ENCODE measurements at regions not wholly inside any gene's neighbourhood (a gene's known extent, or its start where the extent isn't known, plus 50 kb on each side); places are given as distances from the start of the nearest gene placed in this dataset.

DNA sequence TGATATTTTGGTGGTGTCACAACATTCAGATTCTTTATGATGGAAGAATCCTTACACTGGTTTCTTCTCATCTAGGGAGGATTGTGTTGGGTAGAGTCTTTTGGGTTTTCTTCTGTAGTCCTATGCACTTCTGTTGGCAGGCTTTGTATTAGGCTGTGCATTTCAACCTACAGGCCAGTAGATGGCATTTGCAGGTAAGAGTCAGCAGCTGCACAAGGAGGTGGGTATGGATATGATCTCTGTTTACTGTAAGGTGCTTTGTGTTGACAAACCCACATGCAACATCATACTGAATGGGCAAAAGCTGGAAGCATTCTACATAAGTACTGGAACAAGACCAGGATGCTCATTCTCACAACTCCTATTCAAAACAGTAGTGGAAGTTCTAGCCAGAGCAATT is 656.8 kb downstream of the METTL4 start:
- Mint-ChIP-seq H3K4me3 (ENCODE audit: low read depth) (no peak overlapping the region), H3K27ac (no peak overlapping the region), H3K27me3 (no peaks in the 10 kb centered on the region), H3K36me3 (ENCODE audit: insufficient read depth) (peaks cover 4% of the 10 kb centered on the region), H3K4me1 (ENCODE audit: low read depth) (no peaks in the 10 kb centered on the region), H3K9me3 (ENCODE audit: low read depth) (peaks cover 25% of the 10 kb centered on the region)
- no peak for DNase-seq (ENCODE audit: low spot score, unreplicated experiment)
- TF ChIP-seq, protein P1, sequence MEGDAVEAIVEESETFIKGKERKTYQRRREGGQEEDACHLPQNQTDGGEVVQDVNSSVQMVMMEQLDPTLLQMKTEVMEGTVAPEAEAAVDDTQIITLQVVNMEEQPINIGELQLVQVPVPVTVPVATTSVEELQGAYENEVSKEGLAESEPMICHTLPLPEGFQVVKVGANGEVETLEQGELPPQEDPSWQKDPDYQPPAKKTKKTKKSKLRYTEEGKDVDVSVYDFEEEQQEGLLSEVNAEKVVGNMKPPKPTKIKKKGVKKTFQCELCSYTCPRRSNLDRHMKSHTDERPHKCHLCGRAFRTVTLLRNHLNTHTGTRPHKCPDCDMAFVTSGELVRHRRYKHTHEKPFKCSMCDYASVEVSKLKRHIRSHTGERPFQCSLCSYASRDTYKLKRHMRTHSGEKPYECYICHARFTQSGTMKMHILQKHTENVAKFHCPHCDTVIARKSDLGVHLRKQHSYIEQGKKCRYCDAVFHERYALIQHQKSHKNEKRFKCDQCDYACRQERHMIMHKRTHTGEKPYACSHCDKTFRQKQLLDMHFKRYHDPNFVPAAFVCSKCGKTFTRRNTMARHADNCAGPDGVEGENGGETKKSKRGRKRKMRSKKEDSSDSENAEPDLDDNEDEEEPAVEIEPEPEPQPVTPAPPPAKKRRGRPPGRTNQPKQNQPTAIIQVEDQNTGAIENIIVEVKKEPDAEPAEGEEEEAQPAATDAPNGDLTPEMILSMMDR (IDR thresholded peaks at IDR 0.05; ENCODE audit: unreplicated experiment) = peak; percentile 11

DNA sequence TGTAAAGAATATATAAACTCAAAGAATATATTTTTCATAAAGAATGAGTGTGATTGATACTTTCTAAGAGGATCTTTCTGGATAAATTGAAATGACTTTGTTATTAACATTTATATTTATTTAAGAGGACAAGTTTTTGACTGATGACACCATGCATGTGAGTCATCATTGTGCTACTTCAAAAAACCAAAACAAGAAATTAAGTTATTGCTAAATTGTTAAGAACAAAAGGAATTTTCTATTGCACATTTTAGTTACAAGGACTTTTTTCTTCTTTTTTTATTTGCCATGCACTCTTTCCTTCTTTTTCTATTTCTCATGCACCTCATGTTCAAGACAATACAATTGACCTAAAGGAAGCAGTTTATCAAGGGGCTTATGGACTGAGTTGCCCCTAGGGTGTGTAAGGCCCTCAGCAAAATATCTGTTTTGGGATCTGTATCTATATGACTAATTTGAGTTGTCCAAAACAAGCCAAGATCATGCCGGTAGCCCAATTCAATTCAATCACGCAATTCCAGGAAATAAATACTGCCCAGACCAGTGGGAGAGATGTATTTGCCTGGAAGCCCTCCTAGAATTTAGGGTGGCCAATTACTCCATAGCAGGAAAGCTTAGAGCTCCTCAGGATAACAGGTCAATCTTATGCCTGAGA is 654.3 kb downstream of the METTL4 start:
- TF ChIP-seq, protein P1 (IDR thresholded peaks at IDR 0.05; ENCODE audit: unreplicated experiment) = no peak
- no peak for DNase-seq (ENCODE audit: low spot score, unreplicated experiment)
- Mint-ChIP-seq H3K9me3 (ENCODE audit: low read depth) (peaks cover 16% of the 10 kb centered on the region), H3K27ac (no peak overlapping the region), H3K27me3 (no peaks in the 10 kb centered on the region), H3K4me3 (ENCODE audit: low read depth) (no peak overlapping the region), H3K36me3 (ENCODE audit: insufficient read depth) (peaks cover 4% of the 10 kb centered on the region), H3K4me1 (ENCODE audit: low read depth) (peaks cover 1% of the 10 kb centered on the region)

DNA sequence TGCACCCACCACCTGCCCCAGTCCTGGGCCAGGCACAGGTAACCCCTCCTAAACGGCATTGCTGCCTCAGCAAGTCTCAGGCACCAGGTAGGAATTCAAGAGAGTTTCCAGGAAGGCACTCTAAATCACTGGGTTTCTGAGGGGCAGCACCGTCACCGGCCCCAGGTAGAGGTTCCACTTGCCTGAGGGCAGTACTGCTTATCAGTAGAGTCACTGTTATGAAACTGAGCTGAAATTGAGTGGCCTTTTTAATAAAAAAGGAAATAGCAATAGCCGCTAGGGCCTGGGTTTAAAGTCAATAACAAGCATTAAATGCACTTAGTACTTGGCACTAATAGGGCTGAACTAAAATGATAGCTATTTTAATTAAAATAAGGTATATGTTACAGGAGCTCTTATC is 653.7 kb downstream of the METTL4 start:
- Mint-ChIP-seq H3K4me1 (ENCODE audit: low read depth) (peaks cover 1% of the 10 kb centered on the region), H3K36me3 (ENCODE audit: insufficient read depth) (peaks cover 4% of the 10 kb centered on the region)

DNA sequence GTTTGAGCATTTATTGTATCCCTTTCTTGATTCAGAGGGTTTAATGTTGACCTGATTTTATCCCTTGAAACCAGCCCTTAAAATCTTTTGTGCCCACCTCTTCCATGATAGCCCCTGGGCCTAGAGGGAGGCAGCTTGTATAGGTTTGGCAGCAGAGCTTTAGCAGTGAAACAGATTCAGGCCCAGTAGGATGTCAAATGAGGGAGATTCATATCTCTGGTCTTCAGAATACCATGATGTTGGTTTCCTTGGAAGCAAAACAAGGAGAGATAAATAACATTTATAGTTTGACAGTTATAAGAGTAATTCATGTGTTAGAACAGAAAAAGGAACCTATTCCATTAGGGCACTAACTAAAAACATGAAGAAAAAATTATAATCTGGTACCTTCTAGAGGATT is 649.2 kb downstream of the METTL4 start:
- Mint-ChIP-seq H3K27ac (no peak overlapping the region), H3K4me3 (ENCODE audit: low read depth) (no peak overlapping the region), H3K36me3 (ENCODE audit: insufficient read depth) (no peaks in the 10 kb centered on the region), H3K27me3 (no peaks in the 10 kb centered on the region), H3K4me1 (ENCODE audit: low read depth) (peaks cover 1% of the 10 kb centered on the region), H3K9me3 (ENCODE audit: low read depth) (peaks cover 3% of the 10 kb centered on the region)
- TF ChIP-seq, protein P1 (IDR thresholded peaks at IDR 0.05; ENCODE audit: unreplicated experiment) = no peak
- DNase-seq (ENCODE audit: low spot score, unreplicated experiment) = no peak

More for the DNA sequence above, 653.7 kb downstream of the METTL4 start:
- Mint-ChIP-seq H3K9me3 (ENCODE audit: low read depth) (peaks cover 16% of the 10 kb centered on the region), H3K27me3 (no peaks in the 10 kb centered on the region), H3K4me3 (ENCODE audit: low read depth) (no peak overlapping the region), H3K27ac (no peak overlapping the region)
- no peak for DNase-seq (ENCODE audit: low spot score, unreplicated experiment)
- TF ChIP-seq, protein P1 (IDR thresholded peaks at IDR 0.05; ENCODE audit: unreplicated experiment) = no peak

DNA sequence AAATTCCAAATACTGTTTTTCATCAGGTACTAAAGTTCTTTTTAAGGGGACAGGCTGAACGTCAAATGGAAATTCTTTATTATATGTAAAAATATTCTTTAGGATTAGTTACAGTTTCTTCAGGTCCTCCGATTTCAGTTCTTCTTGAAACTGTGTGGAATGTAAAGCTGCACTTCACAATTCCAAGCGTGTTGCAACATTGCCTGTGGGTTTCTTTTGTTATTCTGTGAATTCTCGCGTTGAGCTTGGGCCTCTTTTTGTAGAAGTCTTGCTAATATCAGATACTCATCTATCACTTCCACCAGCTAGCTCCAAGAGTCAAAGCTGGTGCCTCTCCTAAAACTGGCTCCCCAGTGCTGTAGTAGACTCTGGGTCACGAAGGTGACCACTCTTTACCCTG is 642.6 kb downstream of the METTL4 start:
- no peaks in the 10 kb centered on the region for H3K36me3 Mint-ChIP-seq (ENCODE audit: insufficient read depth)
- TF ChIP-seq, protein P1 (IDR thresholded peaks at IDR 0.05; ENCODE audit: unreplicated experiment) = no peak
- H3K4me3 Mint-ChIP-seq (ENCODE audit: low read depth) = no peak overlapping the region
- peaks cover 3% of the 10 kb centered on the region for H3K4me1 Mint-ChIP-seq (ENCODE audit: low read depth)
- no peaks in the 10 kb centered on the region for H3K27me3 Mint-ChIP-seq
- H3K9me3 Mint-ChIP-seq (ENCODE audit: low read depth) = peaks cover 10% of the 10 kb centered on the region
- DNase-seq (ENCODE audit: low spot score, unreplicated experiment) = no peak
- no peak overlapping the region for H3K27ac Mint-ChIP-seq
